SKM-1 (cell line): ENCODE measurements at regions not wholly inside any gene's neighbourhood (a gene's known extent, or its start where the extent isn't known, plus 50 kb on each side); places are given as distances from the start of the nearest gene placed in this dataset.
"Not testable (repeated sequence)": the region's sequence is repeated elsewhere in the genome, so short reads cannot be mapped to it uniquely, and the experiment has no call there.

Source experiments
- DNase-seq: peaks from one replicate; lab custom pipeline; 2025; ENCODE audit not compliant: unreplicated experiment; lab: John Stamatoyannopoulos, UW

- DNase-seq: no peak
These were observed 413.0 kb downstream of the SOX2 start for GRCh38 chr3:182124716-182125115.

GRCh38 chr3:182129740-182130139, 418.0 kb downstream of the SOX2 start:
- DNase-seq: no peak

- no peak for DNase-seq
These were observed 422.0 kb downstream of the SOX2 start for GRCh38 chr3:182133752-182134151.

- no peak for DNase-seq
These were observed 423.3 kb downstream of the SOX2 start for GRCh38 chr3:182135056-182135455.

GRCh38 chr3:182136008-182136910, 424.5 kb downstream of the SOX2 start:
- no peak for DNase-seq

GRCh38 chr3:182138393-182138792, 426.7 kb downstream of the SOX2 start:
- DNase-seq: no peak

- no peak for DNase-seq
These were observed 428.1 kb downstream of the SOX2 start for GRCh38 chr3:182139627-182140357.

GRCh38 chr3:182142928-182143327, 431.2 kb downstream of the SOX2 start:
- no peak for DNase-seq

- DNase-seq: no peak
These were observed 432.2 kb downstream of the SOX2 start for GRCh38 chr3:182143903-182144302.

GRCh38 chr3:182148360-182148759, 436.6 kb downstream of the SOX2 start:
- no peak for DNase-seq

GRCh38 chr3:182149594-182149993, 437.9 kb downstream of the SOX2 start:
- DNase-seq: no peak

GRCh38 chr3:182156326-182156725, 444.6 kb downstream of the SOX2 start:
- not testable (repeated sequence) for DNase-seq

- DNase-seq: no peak
These were observed 453.5 kb downstream of the SOX2 start for GRCh38 chr3:182165234-182165633.

GRCh38 chr3:182172534-182172933, 460.8 kb downstream of the SOX2 start:
- DNase-seq: no peak

- DNase-seq: no peak
These were observed 466.9 kb downstream of the SOX2 start for GRCh38 chr3:182178488-182179200.

- DNase-seq: no peak
These were observed 467.9 kb downstream of the SOX2 start for GRCh38 chr3:182179631-182180030.

- DNase-seq: no peak
These were observed 469.1 kb downstream of the SOX2 start for GRCh38 chr3:182180654-182181385.

GRCh38 chr3:182182531-182182968, 470.8 kb downstream of the SOX2 start:
- no peak for DNase-seq

GRCh38 chr3:182183716-182184430, 472.1 kb downstream of the SOX2 start:
- no peak for DNase-seq

GRCh38 chr3:182185313-182185712, 473.6 kb downstream of the SOX2 start:
- DNase-seq: no peak
